Skin epidermis (tissue), 12 donors: ENCODE measurements at regions not wholly inside any gene's neighbourhood (a gene's known extent, or its start where the extent isn't known, plus 50 kb on each side); places are given as distances from the start of the nearest gene placed in this dataset.

Source experiments
- H3K27ac ChIP-seq, 21 experiments: fragments of 200-600 bp; sonication (generic) in 11 of 21; one replicate each; pipeline ENCODE4 v1.5.0; 2020; ENCODE audit warnings: mild to moderate bottlenecking in 3 of 21, inconsistent platforms in 2 of 21, moderate library complexity in 2 of 21
- H3K4me3 ChIP-seq, 7 experiments: fragments of 200-600 bp; sonication (generic) in 2 of 7; one replicate each; pipeline ENCODE4 v1.5.0; 2020; ENCODE audit warnings: inconsistent platforms in 2 of 7, mild to moderate bottlenecking in 2 of 7, moderate library complexity in 1 of 7

GRCh38 chr21:27171707-27172106, 204.8 kb upstream of the ADAMTS5 start:
- Histone ChIP-seq H3K27ac (no peak overlapping the region), H3K4me3 (no peak overlapping the region)

GRCh38 chr21:27168084-27168483, 201.2 kb upstream of the ADAMTS5 start:
- H3K27ac ChIP-seq, result no peak overlapping the region
- H3K4me3 ChIP-seq, result no peak overlapping the region

- Histone ChIP-seq H3K4me3 (no peak overlapping the region), H3K27ac (no peak overlapping the region)
Measured at GRCh38 chr21:27164208-27165177, 197.6 kb upstream of the ADAMTS5 start.

GRCh38 chr21:27158967-27159366, 192.1 kb upstream of the ADAMTS5 start:
- Histone ChIP-seq H3K4me3 (no peak overlapping the region), H3K27ac (no peak overlapping the region)

GRCh38 chr21:27157097-27157496, 190.2 kb upstream of the ADAMTS5 start:
- H3K4me3 ChIP-seq, result no peak overlapping the region
- H3K27ac ChIP-seq, result no peak overlapping the region

- H3K27ac ChIP-seq, result no peak overlapping the region
- no peak overlapping the region for H3K4me3 ChIP-seq
Measured at GRCh38 chr21:27156666-27157065, 189.8 kb upstream of the ADAMTS5 start.

GRCh38 chr21:27155130-27155500, 188.2 kb upstream of the ADAMTS5 start:
- H3K4me3 ChIP-seq, result no peak overlapping the region
- no peak overlapping the region for H3K27ac ChIP-seq

- Histone ChIP-seq H3K27ac (no peak overlapping the region), H3K4me3 (no peak overlapping the region)
Measured at GRCh38 chr21:27154451-27155129, 187.7 kb upstream of the ADAMTS5 start.

GRCh38 chr21:27152996-27153395, 186.1 kb upstream of the ADAMTS5 start:
- Histone ChIP-seq H3K27ac (no peak overlapping the region), H3K4me3 (no peak overlapping the region)

GRCh38 chr21:27149034-27149433, 182.1 kb upstream of the ADAMTS5 start:
- Histone ChIP-seq H3K27ac (no peak overlapping the region), H3K4me3 (no peak overlapping the region)

GRCh38 chr21:27146268-27146667, 179.4 kb upstream of the ADAMTS5 start:
- Histone ChIP-seq H3K4me3 (no peak overlapping the region), H3K27ac (no peak overlapping the region)

GRCh38 chr21:27145134-27145798, 178.4 kb upstream of the ADAMTS5 start:
- H3K4me3 ChIP-seq, result no peak overlapping the region

GRCh38 chr21:27143476-27143875, 176.6 kb upstream of the ADAMTS5 start:
- no peak overlapping the region for H3K27ac ChIP-seq

More at GRCh38 chr21:27145134-27145798, 178.4 kb upstream of the ADAMTS5 start:
- H3K27ac ChIP-seq, result no peak overlapping the region

GRCh38 chr21:27139526-27139925, 172.6 kb upstream of the ADAMTS5 start:
- Histone ChIP-seq H3K27ac (no peak overlapping the region), H3K4me3 (no peak overlapping the region)

More at GRCh38 chr21:27143476-27143875, 176.6 kb upstream of the ADAMTS5 start:
- H3K4me3 ChIP-seq, result no peak overlapping the region

- H3K27ac ChIP-seq, result no peak overlapping the region
- H3K4me3 ChIP-seq, result no peak overlapping the region
Measured at GRCh38 chr21:27134516-27134915, 167.6 kb upstream of the ADAMTS5 start.

GRCh38 chr21:27132266-27132665, 165.4 kb upstream of the ADAMTS5 start:
- no peak overlapping the region for H3K27ac ChIP-seq

GRCh38 chr21:27130154-27130553, 163.3 kb upstream of the ADAMTS5 start:
- H3K4me3 ChIP-seq, result no peak overlapping the region
- no peak overlapping the region for H3K27ac ChIP-seq

More at GRCh38 chr21:27132266-27132665, 165.4 kb upstream of the ADAMTS5 start:
- H3K4me3 ChIP-seq, result no peak overlapping the region

GRCh38 chr21:27129694-27130093, 162.8 kb upstream of the ADAMTS5 start:
- Histone ChIP-seq H3K27ac (no peak overlapping the region), H3K4me3 (no peak overlapping the region)

- Histone ChIP-seq H3K4me3 (no peak overlapping the region), H3K27ac (no peak overlapping the region)
Measured at GRCh38 chr21:27129215-27129614, 162.3 kb upstream of the ADAMTS5 start.

GRCh38 chr21:27126140-27126539, 159.3 kb upstream of the ADAMTS5 start:
- H3K4me3 ChIP-seq, result no peak overlapping the region
- H3K27ac ChIP-seq, result no peak overlapping the region
